ENCODE measurements at regions not wholly inside any gene's neighbourhood (a gene's known extent, or its start where the extent isn't known, plus 50 kb on each side); places are given as distances from the start of the nearest gene placed in this dataset.

DNA sequence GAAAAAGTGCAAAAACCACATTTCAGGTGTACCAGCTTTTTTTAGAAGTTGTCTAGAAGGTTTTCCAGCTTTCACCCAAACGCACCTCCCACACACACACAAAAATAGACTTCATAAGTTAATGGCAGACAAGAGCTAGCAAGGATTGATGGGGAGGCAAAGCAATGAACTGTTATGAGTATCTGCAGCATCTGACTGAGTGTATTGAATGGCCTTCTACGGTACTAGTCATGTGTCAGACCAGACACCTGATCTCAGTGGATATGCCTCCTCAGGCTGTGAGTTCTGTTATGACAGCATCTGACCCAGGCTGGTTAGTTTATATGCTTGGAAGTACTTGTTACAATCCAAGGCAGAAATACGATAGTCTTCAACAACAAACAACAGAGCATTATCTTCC, 406.1 kb upstream of the AUTS2 start (continued):
- no peak for TF ChIP-seq REST (IDR thresholded peaks at IDR 0.05; ENCODE audit: unreplicated experiment)

- Histone ChIP-seq H3K79me2 (replicated peaks; ENCODE audit: insufficient read depth) (no peaks in the 10 kb centered on the region), H3K27me3 (ENCODE audit: insufficient read depth) (no peaks in the 10 kb centered on the region), H3K4me2 (no peak overlapping the region), H4K20me1 (replicated peaks; ENCODE audit: insufficient read depth) (no peaks in the 10 kb centered on the region), H3K36me3 (ENCODE audit: insufficient read depth) (no peaks in the 10 kb centered on the region), H3K4me1 (ENCODE audit: insufficient read depth) (no peaks in the 10 kb centered on the region), H3K9me2 (ENCODE audit: insufficient read depth) (no peaks in the 10 kb centered on the region), H3F3A (replicated peaks; ENCODE audit: low read depth) (no peaks in the 10 kb centered on the region), H3K27ac (ENCODE audit: low read depth) (no peak overlapping the region), H3K4me3 (no peak overlapping the region), H2AFZ (no peak overlapping the region)
- no peak for DNase-seq (ENCODE audit: low spot score)
- peaks cover 86% of the 10 kb centered on the region for H3K9me3 Mint-ChIP-seq
- no peak overlapping the region for H3K27ac Mint-ChIP-seq
- H3K4me1 Mint-ChIP-seq, result no peaks in the 10 kb centered on the region
- H3K4me3 Mint-ChIP-seq, result no peak overlapping the region
- ATAC-seq, result no peak
- H3K36me3 Mint-ChIP-seq (ENCODE audit: low read depth), result peaks cover 37% of the 10 kb centered on the region
- H3K27me3 Mint-ChIP-seq (ENCODE audit: insufficient read depth, low read depth, poor library complexity), result no peaks in the 10 kb centered on the region
- TF ChIP-seq, protein P1, sequence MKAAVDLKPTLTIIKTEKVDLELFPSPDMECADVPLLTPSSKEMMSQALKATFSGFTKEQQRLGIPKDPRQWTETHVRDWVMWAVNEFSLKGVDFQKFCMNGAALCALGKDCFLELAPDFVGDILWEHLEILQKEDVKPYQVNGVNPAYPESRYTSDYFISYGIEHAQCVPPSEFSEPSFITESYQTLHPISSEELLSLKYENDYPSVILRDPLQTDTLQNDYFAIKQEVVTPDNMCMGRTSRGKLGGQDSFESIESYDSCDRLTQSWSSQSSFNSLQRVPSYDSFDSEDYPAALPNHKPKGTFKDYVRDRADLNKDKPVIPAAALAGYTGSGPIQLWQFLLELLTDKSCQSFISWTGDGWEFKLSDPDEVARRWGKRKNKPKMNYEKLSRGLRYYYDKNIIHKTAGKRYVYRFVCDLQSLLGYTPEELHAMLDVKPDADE (IDR thresholded peaks at IDR 0.05), result no peak
- no peak for TF ChIP-seq CREB1 (CRISPR knock-in tag; IDR thresholded peaks at IDR 0.05; ENCODE audit: low read depth)
- TF ChIP-seq, protein P2, sequence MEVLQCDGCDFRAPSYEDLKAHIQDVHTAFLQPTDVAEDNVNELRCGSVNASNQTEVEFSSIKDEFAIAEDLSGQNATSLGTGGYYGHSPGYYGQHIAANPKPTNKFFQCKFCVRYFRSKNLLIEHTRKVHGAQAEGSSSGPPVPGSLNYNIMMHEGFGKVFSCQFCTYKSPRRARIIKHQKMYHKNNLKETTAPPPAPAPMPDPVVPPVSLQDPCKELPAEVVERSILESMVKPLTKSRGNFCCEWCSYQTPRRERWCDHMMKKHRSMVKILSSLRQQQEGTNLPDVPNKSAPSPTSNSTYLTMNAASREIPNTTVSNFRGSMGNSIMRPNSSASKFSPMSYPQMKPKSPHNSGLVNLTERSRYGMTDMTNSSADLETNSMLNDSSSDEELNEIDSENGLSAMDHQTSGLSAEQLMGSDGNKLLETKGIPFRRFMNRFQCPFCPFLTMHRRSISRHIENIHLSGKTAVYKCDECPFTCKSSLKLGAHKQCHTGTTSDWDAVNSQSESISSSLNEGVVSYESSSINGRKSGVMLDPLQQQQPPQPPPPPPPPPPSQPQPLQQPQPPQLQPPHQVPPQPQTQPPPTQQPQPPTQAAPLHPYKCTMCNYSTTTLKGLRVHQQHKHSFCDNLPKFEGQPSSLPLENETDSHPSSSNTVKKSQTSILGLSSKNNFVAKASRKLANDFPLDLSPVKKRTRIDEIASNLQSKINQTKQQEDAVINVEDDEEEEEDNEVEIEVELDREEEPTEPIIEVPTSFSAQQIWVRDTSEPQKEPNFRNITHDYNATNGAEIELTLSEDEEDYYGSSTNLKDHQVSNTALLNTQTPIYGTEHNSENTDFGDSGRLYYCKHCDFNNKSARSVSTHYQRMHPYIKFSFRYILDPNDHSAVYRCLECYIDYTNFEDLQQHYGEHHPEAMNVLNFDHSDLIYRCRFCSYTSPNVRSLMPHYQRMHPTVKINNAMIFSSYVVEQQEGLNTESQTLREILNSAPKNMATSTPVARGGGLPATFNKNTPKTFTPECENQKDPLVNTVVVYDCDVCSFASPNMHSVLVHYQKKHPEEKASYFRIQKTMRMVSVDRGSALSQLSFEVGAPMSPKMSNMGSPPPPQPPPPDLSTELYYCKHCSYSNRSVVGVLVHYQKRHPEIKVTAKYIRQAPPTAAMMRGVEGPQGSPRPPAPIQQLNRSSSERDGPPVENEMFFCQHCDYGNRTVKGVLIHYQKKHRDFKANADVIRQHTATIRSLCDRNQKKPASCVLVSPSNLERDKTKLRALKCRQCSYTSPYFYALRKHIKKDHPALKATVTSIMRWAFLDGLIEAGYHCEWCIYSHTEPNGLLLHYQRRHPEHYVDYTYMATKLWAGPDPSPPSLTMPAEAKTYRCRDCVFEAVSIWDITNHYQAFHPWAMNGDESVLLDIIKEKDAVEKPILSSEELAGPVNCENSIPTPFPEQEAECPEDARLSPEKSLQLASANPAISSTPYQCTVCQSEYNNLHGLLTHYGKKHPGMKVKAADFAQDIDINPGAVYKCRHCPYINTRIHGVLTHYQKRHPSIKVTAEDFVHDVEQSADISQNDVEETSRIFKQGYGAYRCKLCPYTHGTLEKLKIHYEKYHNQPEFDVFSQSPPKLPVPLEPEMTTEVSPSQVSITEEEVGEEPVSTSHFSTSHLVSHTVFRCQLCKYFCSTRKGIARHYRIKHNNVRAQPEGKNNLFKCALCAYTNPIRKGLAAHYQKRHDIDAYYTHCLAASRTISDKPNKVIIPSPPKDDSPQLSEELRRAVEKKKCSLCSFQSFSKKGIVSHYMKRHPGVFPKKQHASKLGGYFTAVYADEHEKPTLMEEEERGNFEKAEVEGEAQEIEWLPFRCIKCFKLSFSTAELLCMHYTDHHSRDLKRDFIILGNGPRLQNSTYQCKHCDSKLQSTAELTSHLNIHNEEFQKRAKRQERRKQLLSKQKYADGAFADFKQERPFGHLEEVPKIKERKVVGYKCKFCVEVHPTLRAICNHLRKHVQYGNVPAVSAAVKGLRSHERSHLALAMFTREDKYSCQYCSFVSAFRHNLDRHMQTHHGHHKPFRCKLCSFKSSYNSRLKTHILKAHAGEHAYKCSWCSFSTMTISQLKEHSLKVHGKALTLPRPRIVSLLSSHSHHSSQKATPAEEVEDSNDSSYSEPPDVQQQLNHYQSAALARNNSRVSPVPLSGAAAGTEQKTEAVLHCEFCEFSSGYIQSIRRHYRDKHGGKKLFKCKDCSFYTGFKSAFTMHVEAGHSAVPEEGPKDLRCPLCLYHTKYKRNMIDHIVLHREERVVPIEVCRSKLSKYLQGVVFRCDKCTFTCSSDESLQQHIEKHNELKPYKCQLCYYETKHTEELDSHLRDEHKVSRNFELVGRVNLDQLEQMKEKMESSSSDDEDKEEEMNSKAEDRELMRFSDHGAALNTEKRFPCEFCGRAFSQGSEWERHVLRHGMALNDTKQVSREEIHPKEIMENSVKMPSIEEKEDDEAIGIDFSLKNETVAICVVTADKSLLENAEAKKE (CRISPR knock-in tag; IDR thresholded peaks at IDR 0.05), result no peak
- no peak for TF ChIP-seq ZNF331 (CRISPR knock-in tag; IDR thresholded peaks at IDR 0.05; ENCODE audit: low read depth)
- no peak for TF ChIP-seq STAT1 (IDR thresholded peaks at IDR 0.05; ENCODE audit: unreplicated experiment)
- no peak for TF ChIP-seq EZH2 (IDR thresholded peaks at IDR 0.05; ENCODE audit: low read depth, unreplicated experiment)
- TF ChIP-seq EZH2phosphoT487 (IDR thresholded peaks at IDR 0.05; ENCODE audit: unreplicated experiment), result no peak
- TF ChIP-seq ZNF114 (CRISPR knock-in tag; IDR thresholded peaks at IDR 0.05), result no peak
- TF ChIP-seq NANOG (IDR thresholded peaks at IDR 0.05; ENCODE audit: borderline replicate concordance), result no peak
- no peak for TF ChIP-seq JUNB (IDR thresholded peaks at IDR 0.05; ENCODE audit: unreplicated experiment)
- TF ChIP-seq CTCF (conservative IDR thresholded peaks at IDR 0.05; ENCODE audit: low read depth in 2 of 2), result no peak
Measured at GRCh38 chr7:69193061-69193460, 405.2 kb upstream of the AUTS2 start.
